RWPE1 (cell line): ENCODE measurements at regions not wholly inside any gene's neighbourhood (a gene's known extent, or its start where the extent isn't known, plus 50 kb on each side); places are given as distances from the start of the nearest gene placed in this dataset.

ENCODE experiments used
- CTCF ChIA-PET: fragments of 350-600 bp; sonication (Branson Sonifier 250); formaldehyde crosslinking; extraction: SDS; loops from one replicate; lab custom pipeline; 2021; lab: Yijun Ruan, JAX
- POLR2A ChIA-PET: fragments of 400-600 bp; formaldehyde crosslinking; extraction: SDS; loops from one replicate; lab custom pipeline; 2020; ENCODE audit warnings: antibody characterized with exemption; ENCODE audit not compliant: low non-redundant PET; lab: Yijun Ruan, JAX
- DNase-seq: peaks from one replicate; pipeline ENCODE4 v3.0.0; 2012; ENCODE audit warnings: low spot score
- H3K27ac ChIP-seq: fragments of 450-650 bp; 2 replicates; pipeline ENCODE4 v1.5.1; 2017
- CTCF ChIP-seq: fragments of 450-650 bp; conservative IDR thresholded peaks from 2 replicates; pipeline ENCODE4 v1.5.1; 2017; ENCODE audit warnings: low read depth, mild to moderate bottlenecking

- CTCF ChIA-PET = no interaction called here
- DNase-seq = no peak
- POLR2A ChIA-PET = no interaction called here
- no peak overlapping the region for H3K27ac ChIP-seq
- no peak for TF ChIP-seq CTCF
Observed at GRCh38 chr1:81702079-81702715, 98.5 kb upstream of the ADGRL2 start.

- no peak for DNase-seq
- no peak overlapping the region for H3K27ac ChIP-seq
- ChIA-PET CTCF (no interaction called here), POLR2A (no interaction called here)
- TF ChIP-seq CTCF = no peak
Observed at GRCh38 chr1:81700728-81701470, 99.8 kb upstream of the ADGRL2 start.

- ChIA-PET POLR2A (no interaction called here), CTCF (interaction anchor here (0.5 kb wide), 1 partner anchor 180 kb away, joined by 3 read pairs; no protein-coding TSS in a partner anchor)
- no peak for TF ChIP-seq CTCF
- DNase-seq = peak; percentile 59
- no peak overlapping the region for H3K27ac ChIP-seq
Observed at GRCh38 chr1:81699234-81699633, 101.5 kb upstream of the ADGRL2 start.

GRCh38 chr1:81695741-81696140 lies 105.0 kb upstream of the ADGRL2 start:
- DNase-seq = no peak
- no peak for TF ChIP-seq CTCF
- POLR2A ChIA-PET = no interaction called here

GRCh38 chr1:81693316-81693715 lies 107.4 kb upstream of the ADGRL2 start:
- no peak for DNase-seq
- TF ChIP-seq CTCF = no peak
- no peak overlapping the region for H3K27ac ChIP-seq
- POLR2A ChIA-PET = no interaction called here
- CTCF ChIA-PET = no interaction called here

More at GRCh38 chr1:81695741-81696140, 105.0 kb upstream of the ADGRL2 start:
- CTCF ChIA-PET = interaction anchor here (0.9 kb wide), 1 partner anchor 65 kb away, joined by 3 read pairs; no protein-coding TSS in a partner anchor
- H3K27ac ChIP-seq = no peak overlapping the region

GRCh38 chr1:81690676-81691453 lies 109.9 kb upstream of the ADGRL2 start:
- TF ChIP-seq CTCF = no peak
- no peak overlapping the region for H3K27ac ChIP-seq
- DNase-seq = no peak
- ChIA-PET POLR2A (no interaction called here), CTCF (no interaction called here)
